Astrocyte of the spinal cord (primary cell): ENCODE measurements at regions not wholly inside any gene's neighbourhood (a gene's known extent, or its start where the extent isn't known, plus 50 kb on each side); places are given as distances from the start of the nearest gene placed in this dataset.

Experiments
- DNase-seq: peaks from one replicate; pipeline ENCODE4 v3.0.0; 2011; ENCODE audit warnings: low read depth, low spot score
- H3K4me3 ChIP-seq: 2 replicates; pipeline ENCODE4 v1.5.1; 2011; ENCODE audit warnings: low read depth, mild to moderate bottlenecking, low read length, moderate library complexity
- CTCF ChIP-seq: IDR thresholded peaks from 2 replicates; pipeline ENCODE4 v1.5.1; 2012; ENCODE audit warnings: low read depth, mild to moderate bottlenecking, low read length, inconsistent platforms
- in situ Hi-C: cut with HindIII; loops from 2 replicates; pipeline ENCODE4 v1.10.0; 2017; ENCODE audit warnings: low sequenced_read_pairs

DNA sequence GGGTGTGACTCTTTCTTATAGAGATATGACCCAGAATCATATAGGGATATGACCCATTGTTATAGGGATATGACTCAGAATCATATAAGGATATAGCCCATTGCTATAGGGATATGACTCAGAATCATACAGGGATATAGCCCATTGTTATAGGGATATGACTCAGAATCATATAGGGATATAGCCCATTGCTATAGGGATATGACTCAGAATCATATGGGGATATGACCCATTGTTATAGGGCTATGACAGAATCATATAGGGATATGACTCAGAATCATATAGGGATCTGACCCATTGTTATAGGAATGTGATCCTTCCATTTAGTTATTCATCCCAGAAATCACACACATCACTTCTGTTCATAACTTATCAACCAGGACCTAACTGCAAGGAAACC lies 312.2 kb upstream of the ADARB2 start:
- DNase-seq: no peak
- H3K4me3 ChIP-seq: no peak overlapping the region
- no peak for TF ChIP-seq CTCF
- in situ Hi-C loops: no loop called here

GRCh38 chr10:2048337-2048973 lies 311.1 kb upstream of the ADARB2 start:
- in situ Hi-C loops: no loop called here
- TF ChIP-seq CTCF: no peak
- H3K4me3 ChIP-seq: no peak overlapping the region
- DNase-seq: no peak

DNA sequence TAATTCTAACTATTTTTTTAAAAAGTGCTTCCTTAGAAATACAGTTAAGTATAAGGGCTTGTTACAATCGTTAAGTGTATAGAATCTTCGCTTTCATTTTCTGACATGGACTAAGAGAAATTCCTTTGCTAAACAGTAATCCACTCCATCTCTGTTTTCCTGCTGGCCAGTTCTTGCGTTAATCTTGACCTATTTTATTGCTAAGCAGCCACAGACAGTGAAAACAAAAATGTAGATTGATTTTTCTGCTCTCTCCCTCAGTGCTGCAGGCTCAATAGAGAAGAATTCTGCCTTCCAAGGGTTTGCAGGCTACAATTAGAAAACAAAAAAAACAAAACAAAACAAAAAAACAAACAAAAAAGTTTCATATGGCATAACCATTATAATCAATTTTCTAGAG lies 310.4 kb upstream of the ADARB2 start:
- TF ChIP-seq CTCF: no peak
- no peak for DNase-seq
- no peak overlapping the region for H3K4me3 ChIP-seq
- in situ Hi-C loops: no loop called here

- DNase-seq: no peak
- H3K4me3 ChIP-seq: no peak overlapping the region
- in situ Hi-C loops: no loop called here
- no peak for TF ChIP-seq CTCF
Observed at GRCh38 chr10:2043379-2043778, 306.1 kb upstream of the ADARB2 start.

- TF ChIP-seq CTCF: no peak
- no peak for DNase-seq
- in situ Hi-C loops: no loop called here
- no peak overlapping the region for H3K4me3 ChIP-seq
Observed at GRCh38 chr10:2038036-2038435, 300.7 kb upstream of the ADARB2 start.

DNA sequence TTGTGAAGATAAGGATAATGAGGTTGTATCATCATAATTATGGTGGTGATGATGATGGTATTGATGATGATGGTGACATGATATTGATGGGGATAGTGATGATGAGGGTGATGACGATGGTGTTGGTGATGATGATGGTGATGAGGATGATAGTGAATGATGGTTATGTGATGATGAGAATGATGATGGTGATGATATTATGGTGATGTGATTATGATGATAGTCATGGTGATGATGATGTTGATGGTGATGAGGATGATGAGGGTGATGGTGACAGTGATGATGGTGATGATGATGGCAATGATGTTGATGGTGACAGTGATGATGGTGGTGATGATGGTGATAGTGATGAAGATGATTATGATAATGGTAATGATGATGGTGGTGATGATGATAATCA lies 299.9 kb upstream of the ADARB2 start:
- no peak for DNase-seq
- in situ Hi-C loops: no loop called here
- no peak for TF ChIP-seq CTCF
- H3K4me3 ChIP-seq: no peak overlapping the region

DNA sequence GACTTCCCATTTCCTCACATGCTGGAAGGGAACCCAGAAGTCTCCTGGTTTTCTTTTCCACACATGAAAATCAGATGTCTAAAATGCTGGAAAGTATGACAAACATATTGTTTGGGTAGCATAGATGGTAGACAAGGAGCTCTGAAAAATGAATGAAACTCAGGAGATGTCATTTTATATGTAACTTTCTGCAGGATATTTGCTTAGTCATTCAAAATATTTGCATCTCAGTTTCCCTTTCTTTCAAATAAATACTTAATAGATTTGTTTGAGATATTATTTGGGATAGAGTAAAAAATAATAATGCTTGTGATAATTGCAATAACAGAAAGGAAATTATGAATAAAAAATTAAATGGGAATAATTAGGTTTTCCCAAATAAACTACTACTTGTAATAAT lies 298.9 kb upstream of the ADARB2 start:
- no peak for TF ChIP-seq CTCF
- H3K4me3 ChIP-seq: no peak overlapping the region
- no peak for DNase-seq
- in situ Hi-C loops: no loop called here
